Activated B cell treated with CpG ODN at 0.5 μM for 24 hours (primary cell): ENCODE measurements at regions not wholly inside any gene's neighbourhood (a gene's known extent, or its start where the extent isn't known, plus 50 kb on each side); places are given as distances from the start of the nearest gene placed in this dataset.

Experiments
- ATAC-seq: fragments of 200-7000 bp; cut with Tn5 transposase; one replicate; pipeline ENCODE4 v1.10.0; 2021; ENCODE audit warnings: low read depth, mild to moderate bottlenecking, moderate library complexity
- CTCF ChIA-PET: fragments of 350-600 bp; sonication (Branson Sonifier 250); formaldehyde crosslinking; loops from one replicate; lab custom pipeline; 2021; ENCODE audit warnings: antibody characterized with exemption; lab: Charles Lee
- POLR2A ChIA-PET: fragments of 350-600 bp; sonication (Branson Sonifier 250); formaldehyde crosslinking; loops from one replicate; lab custom pipeline; 2021; ENCODE audit warnings: antibody characterized with exemption; lab: Charles Lee
- DNase-seq: peaks from one replicate; pipeline ENCODE4 v3.0.0; 2022
- H3K27ac Mint-ChIP-seq: one replicate; pipeline ENCODE4 v1.8.0; 2020; ENCODE audit warnings: mixed read lengths
- H3K27me3 Mint-ChIP-seq: one replicate; pipeline ENCODE4 v1.8.0; 2021; ENCODE audit warnings: mixed read lengths
- H3K36me3 Mint-ChIP-seq: one replicate; pipeline ENCODE4 v1.8.0; 2021; ENCODE audit warnings: low read depth, mixed read lengths
- H3K4me1 Mint-ChIP-seq: one replicate; pipeline ENCODE4 v1.8.0; 2021; ENCODE audit warnings: mixed read lengths
- H3K4me3 Mint-ChIP-seq: one replicate; pipeline ENCODE4 v1.8.0; 2020; ENCODE audit warnings: mild to moderate bottlenecking, mixed read lengths
- H3K9me3 Mint-ChIP-seq: one replicate; pipeline ENCODE4 v1.8.0; 2020; ENCODE audit warnings: mixed read lengths
- CTCF ChIP-seq: fragments of 200-600 bp; IDR thresholded peaks from one replicate; pipeline ENCODE4 v1.8.0; 2022; ENCODE audit warnings: antibody characterized with exemption, mild to moderate bottlenecking
- intact Hi-C: fragments of 100-400 bp; cut with micrococcal nuclease; formaldehyde crosslinking; loops from one replicate; pipeline ENCODE4 v1.15.1; 2024

GRCh38 chr10:120335553-120335952, 121.5 kb upstream of the PLPP4 start:
- no peak for TF ChIP-seq CTCF
- DNase-seq (no peak), ATAC-seq (no peak)
- POLR2A ChIA-PET = no interaction called here
- H3K9me3 Mint-ChIP-seq = no peaks in the 10 kb centered on the region
- no peak overlapping the region for H3K27ac Mint-ChIP-seq
- CTCF ChIA-PET = interaction anchor here (1.1 to 2.0 kb wide), 2 partner anchors 11 to 14 kb away, joined by 3 to 6 read pairs; no protein-coding TSS in a partner anchor
- intact Hi-C loops = loop anchor here (5.0 to 10.0 kb wide), 2 partner anchors 403 to 1771 kb away; no protein-coding TSS in a partner anchor
- H3K27me3 Mint-ChIP-seq = peaks cover 2% of the 10 kb centered on the region
- no peak overlapping the region for H3K4me3 Mint-ChIP-seq
- no peaks in the 10 kb centered on the region for H3K4me1 Mint-ChIP-seq
- no peaks in the 10 kb centered on the region for H3K36me3 Mint-ChIP-seq

GRCh38 chr10:120336306-120336910, 120.6 kb upstream of the PLPP4 start:
- Mint-ChIP-seq H3K4me3 (no peak overlapping the region), H3K9me3 (no peaks in the 10 kb centered on the region), H3K36me3 (no peaks in the 10 kb centered on the region), H3K27me3 (no peaks in the 10 kb centered on the region), H3K27ac (no peak overlapping the region), H3K4me1 (no peaks in the 10 kb centered on the region)
- DNase-seq = no peak
- CTCF ChIA-PET = interaction anchor here (0.8 to 4.6 kb wide), 6 partner anchors 8 to 649 kb away, joined by 3 to 19 read pairs (median 4); no protein-coding TSS in a partner anchor
- no peak for ATAC-seq
- no peak for TF ChIP-seq CTCF
- intact Hi-C loops = loop anchor here (2.0 to 10.0 kb wide), 3 partner anchors 404 to 1772 kb away; no protein-coding TSS in a partner anchor
- POLR2A ChIA-PET = no interaction called here

- ATAC-seq = no peak
These were observed 120.0 kb upstream of the PLPP4 start for GRCh38 chr10:120336911-120337540.

GRCh38 chr10:120342115-120342714, 114.8 kb upstream of the PLPP4 start:
- Mint-ChIP-seq H3K27me3 (peaks cover 10% of the 10 kb centered on the region), H3K27ac (no peak overlapping the region), H3K4me3 (no peak overlapping the region), H3K4me1 (no peaks in the 10 kb centered on the region), H3K9me3 (no peaks in the 10 kb centered on the region), H3K36me3 (no peaks in the 10 kb centered on the region)
- ChIA-PET CTCF (no interaction called here), POLR2A (no interaction called here)
- no peak for TF ChIP-seq CTCF
- intact Hi-C loops = no loop called here
- ATAC-seq (no peak), DNase-seq (no peak)

More at GRCh38 chr10:120336911-120337540, 120.0 kb upstream of the PLPP4 start:
- no peaks in the 10 kb centered on the region for H3K27me3 Mint-ChIP-seq
- POLR2A ChIA-PET = no interaction called here
- CTCF ChIA-PET = interaction anchor here (0.8 to 4.6 kb wide), 6 partner anchors 9 to 650 kb away, joined by 3 to 19 read pairs (median 4); no protein-coding TSS in a partner anchor
- no peaks in the 10 kb centered on the region for H3K9me3 Mint-ChIP-seq
- intact Hi-C loops = loop anchor here (1.0 to 10.0 kb wide), 4 partner anchors 405 to 1772 kb away; no protein-coding TSS in a partner anchor
- no peak overlapping the region for H3K27ac Mint-ChIP-seq
- no peaks in the 10 kb centered on the region for H3K36me3 Mint-ChIP-seq
- TF ChIP-seq CTCF = peak; percentile 93
- DNase-seq = peak; percentile 35
- no peaks in the 10 kb centered on the region for H3K4me1 Mint-ChIP-seq
- no peak overlapping the region for H3K4me3 Mint-ChIP-seq

- no peaks in the 10 kb centered on the region for H3K36me3 Mint-ChIP-seq
- no peak for TF ChIP-seq CTCF
- H3K27ac Mint-ChIP-seq = no peak overlapping the region
- H3K9me3 Mint-ChIP-seq = no peaks in the 10 kb centered on the region
- peaks cover 12% of the 10 kb centered on the region for H3K27me3 Mint-ChIP-seq
- no peak for DNase-seq
- H3K4me1 Mint-ChIP-seq = no peaks in the 10 kb centered on the region
- POLR2A ChIA-PET = no interaction called here
- H3K4me3 Mint-ChIP-seq = no peak overlapping the region
- CTCF ChIA-PET = no interaction called here
- ATAC-seq = no peak
- intact Hi-C loops = no loop called here
These were observed 111.8 kb upstream of the PLPP4 start for GRCh38 chr10:120345186-120345585.
